Mucosa of descending colon (tissue), 3 donors: ENCODE measurements at regions not wholly inside any gene's neighbourhood (a gene's known extent, or its start where the extent isn't known, plus 50 kb on each side); places are given as distances from the start of the nearest gene placed in this dataset.

Experiments
- ATAC-seq: fragments of 200-7000 bp; cut with Tn5 transposase; one replicate; pipeline ENCODE4 v1.9.1; 2020; ENCODE audit warnings: mild to moderate bottlenecking, moderate library complexity
- DNase-seq, 3 donors: peaks; one replicate each; pipeline ENCODE4 v3.0.0-alpha.2; 2020
- H3K36me3 ChIP-seq: fragments of 200-600 bp; one replicate; pipeline ENCODE4 v1.8.0; 2021; ENCODE audit warnings: low read depth, mild to moderate bottlenecking
- H3K4me1 ChIP-seq: fragments of 200-600 bp; one replicate; pipeline ENCODE4 v1.8.0; 2021; ENCODE audit warnings: low read depth, mild to moderate bottlenecking
- H3K4me3 ChIP-seq: fragments of 200-600 bp; one replicate; pipeline ENCODE4 v1.8.0; 2021; ENCODE audit warnings: mild to moderate bottlenecking
- H3K9me3 ChIP-seq: fragments of 200-600 bp; one replicate; pipeline ENCODE4 v1.8.0; 2021; ENCODE audit warnings: mild to moderate bottlenecking
- CTCF ChIP-seq: fragments of 200-600 bp; IDR thresholded peaks from one replicate; pipeline ENCODE4 v1.8.0; 2022; ENCODE audit warnings: antibody characterized with exemption, mild to moderate bottlenecking
- intact Hi-C, 2 donors: fragments of 100-400 bp; cut with DNase I in 1 of 2; cut with micrococcal nuclease in 1 of 2; formaldehyde crosslinking; loops; one replicate each; pipeline versions ENCODE4 v1.11.0 to v1.11.1; 2022; cut with DNase I, micrococcal nuclease
- donor health status: DM: no; HTN: no; CAD: no; lungs with moderate emphysema.
- donor health status: DM: no; HTN: no; CAD: no.
- donor health status: DM: no; HTN: yes; CAD: no.

GRCh38 chr20:62564456-62565245, 77.7 kb upstream of the SLCO4A1 start:
- DNase-seq, result no peak
- no peaks in the 10 kb centered on the region for H3K9me3 ChIP-seq
- H3K4me1 ChIP-seq, result no peaks in the 10 kb centered on the region
- intact Hi-C loops, result no loop called here
- no peak for ATAC-seq
- H3K4me3 ChIP-seq, result no peak overlapping the region
- TF ChIP-seq CTCF, result no peak
- H3K36me3 ChIP-seq, result no peaks in the 10 kb centered on the region

- no peak for TF ChIP-seq CTCF
- H3K9me3 ChIP-seq, result no peaks in the 10 kb centered on the region
- ATAC-seq, result no peak
- H3K36me3 ChIP-seq, result no peaks in the 10 kb centered on the region
- H3K4me1 ChIP-seq, result no peaks in the 10 kb centered on the region
- intact Hi-C loops, result no loop called here
- DNase-seq, result no peak
- no peak overlapping the region for H3K4me3 ChIP-seq
These were observed 76.0 kb upstream of the SLCO4A1 start for GRCh38 chr20:62566266-62566665.

GRCh38 chr20:62566771-62567170, 75.5 kb upstream of the SLCO4A1 start:
- no peaks in the 10 kb centered on the region for H3K4me1 ChIP-seq
- DNase-seq (no peak), ATAC-seq (no peak)
- no peak for TF ChIP-seq CTCF
- no peaks in the 10 kb centered on the region for H3K36me3 ChIP-seq
- intact Hi-C loops, result no loop called here
- H3K4me3 ChIP-seq, result no peak overlapping the region
- no peaks in the 10 kb centered on the region for H3K9me3 ChIP-seq

GRCh38 chr20:62567246-62568044, 74.9 kb upstream of the SLCO4A1 start:
- ATAC-seq (no peak), DNase-seq (no peak)
- no peaks in the 10 kb centered on the region for H3K4me1 ChIP-seq
- H3K36me3 ChIP-seq, result no peaks in the 10 kb centered on the region
- no peak overlapping the region for H3K4me3 ChIP-seq
- TF ChIP-seq CTCF, result no peak
- no peaks in the 10 kb centered on the region for H3K9me3 ChIP-seq
- intact Hi-C loops, result no loop called here

GRCh38 chr20:62568045-62568389, 74.3 kb upstream of the SLCO4A1 start:
- no peaks in the 10 kb centered on the region for H3K36me3 ChIP-seq
- TF ChIP-seq CTCF, result no peak
- ATAC-seq (no peak), DNase-seq (no peak)
- intact Hi-C loops, result no loop called here
- H3K4me1 ChIP-seq, result no peaks in the 10 kb centered on the region
- H3K4me3 ChIP-seq, result no peak overlapping the region
- no peaks in the 10 kb centered on the region for H3K9me3 ChIP-seq
